ENCODE measurements at regions not wholly inside any gene's neighbourhood (a gene's known extent, or its start where the extent isn't known, plus 50 kb on each side); places are given as distances from the start of the nearest gene placed in this dataset.
A peak's percentile ranks its signal among the peaks of the same experiment; 100 is the strongest.

GRCh38 chr11:122521626-122522025 lies 133.9 kb upstream of the UBASH3B start:
- no peak for DNase-seq

- no peak for DNase-seq
Observed at GRCh38 chr11:122517403-122518379, 137.8 kb upstream of the UBASH3B start.

- DNase-seq: no peak
Observed at GRCh38 chr11:122516686-122517085, 138.8 kb upstream of the UBASH3B start.

- no peak for DNase-seq
Observed at GRCh38 chr11:122513997-122514396, 141.5 kb upstream of the UBASH3B start.

- DNase-seq: no peak
Observed at GRCh38 chr11:122513328-122513727, 142.2 kb upstream of the UBASH3B start.

- DNase-seq: no peak
Observed at GRCh38 chr11:122512688-122513087, 142.8 kb upstream of the UBASH3B start.

GRCh38 chr11:122509899-122510298 lies 145.6 kb upstream of the UBASH3B start:
- no peak for DNase-seq

GRCh38 chr11:122509091-122509490 lies 146.4 kb upstream of the UBASH3B start:
- DNase-seq: no peak

GRCh38 chr11:122505304-122506006 lies 150.1 kb upstream of the UBASH3B start:
- DNase-seq: peak; percentile 89

- no peak for DNase-seq
Observed at GRCh38 chr11:122494221-122494620, 161.3 kb upstream of the UBASH3B start.

GRCh38 chr11:122491509-122491908 lies 164.0 kb upstream of the UBASH3B start:
- DNase-seq: peak; percentile 3

- no peak for DNase-seq
Observed at GRCh38 chr11:122488892-122489706, 166.4 kb upstream of the UBASH3B start.

- DNase-seq: no peak
Observed at GRCh38 chr11:122487669-122488068, 167.9 kb upstream of the UBASH3B start.

GRCh38 chr11:122486793-122487495 lies 168.6 kb upstream of the UBASH3B start:
- no peak for DNase-seq

- DNase-seq: no peak
Observed at GRCh38 chr11:122478986-122479385, 176.5 kb upstream of the UBASH3B start.

GRCh38 chr11:122468965-122469364 lies 186.6 kb upstream of the UBASH3B start:
- no peak for DNase-seq

GRCh38 chr11:122463530-122463929 lies 192.0 kb upstream of the UBASH3B start:
- no peak for DNase-seq

GRCh38 chr11:122459064-122459463 lies 196.5 kb upstream of the UBASH3B start:
- no peak for DNase-seq

GRCh38 chr11:122453586-122453985 lies 201.9 kb upstream of the UBASH3B start:
- peak; percentile 57 for DNase-seq

GRCh38 chr11:122451911-122452310 lies 203.6 kb upstream of the UBASH3B start:
- no peak for DNase-seq

GRCh38 chr11:122441666-122442035 lies 213.9 kb upstream of the UBASH3B start:
- DNase-seq: peak; percentile 39

Data from midbrain (tissue), 1 donor.